ENCODE measurements at regions not wholly inside any gene's neighbourhood (a gene's known extent, or its start where the extent isn't known, plus 50 kb on each side); places are given as distances from the start of the nearest gene placed in this dataset.

DNA sequence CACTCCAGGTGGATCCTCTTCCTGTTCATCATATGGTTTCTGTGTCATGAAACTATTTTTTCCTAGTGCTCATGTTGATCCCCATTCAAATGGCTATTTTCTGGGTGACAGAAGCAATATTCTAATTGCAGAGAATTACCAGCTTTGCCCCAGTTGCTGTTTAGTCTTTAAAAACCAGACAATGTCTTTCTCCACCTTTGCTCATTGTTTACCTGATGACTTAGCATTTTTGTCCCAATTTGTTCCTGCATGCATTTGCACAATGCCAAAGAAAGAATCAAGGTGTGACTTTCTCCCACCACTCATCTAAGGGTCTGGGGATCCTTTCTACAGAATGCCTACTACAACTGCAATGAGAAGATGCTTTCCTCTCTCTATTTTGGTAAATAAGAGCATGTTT lies 439.9 kb upstream of the MAF start:
- DNase-seq (ENCODE audit: low read depth) = no peak

GRCh38 chr16:80039777-80040176 lies 439.2 kb upstream of the MAF start:
- DNase-seq (ENCODE audit: low read depth) = no peak

DNA sequence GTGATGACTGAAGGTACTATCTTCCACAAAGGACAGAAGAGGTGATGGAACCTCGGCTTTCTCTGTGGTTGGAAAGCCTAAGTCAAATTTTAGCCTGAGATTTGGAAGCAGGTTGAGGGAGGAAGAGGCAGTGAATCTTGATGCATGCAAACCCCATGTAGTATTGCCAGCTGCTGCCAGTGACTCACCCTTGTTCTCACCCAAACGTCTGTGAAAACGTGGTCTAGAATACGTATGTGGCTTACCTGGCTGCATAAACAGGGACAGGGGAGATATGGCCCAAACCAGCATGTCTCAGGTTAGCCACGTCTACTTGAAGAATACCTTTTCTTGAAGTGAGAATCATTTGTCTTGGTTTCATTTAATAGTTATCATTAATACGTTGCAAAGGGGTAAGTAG lies 438.0 kb upstream of the MAF start:
- no peak for DNase-seq (ENCODE audit: low read depth)

DNA sequence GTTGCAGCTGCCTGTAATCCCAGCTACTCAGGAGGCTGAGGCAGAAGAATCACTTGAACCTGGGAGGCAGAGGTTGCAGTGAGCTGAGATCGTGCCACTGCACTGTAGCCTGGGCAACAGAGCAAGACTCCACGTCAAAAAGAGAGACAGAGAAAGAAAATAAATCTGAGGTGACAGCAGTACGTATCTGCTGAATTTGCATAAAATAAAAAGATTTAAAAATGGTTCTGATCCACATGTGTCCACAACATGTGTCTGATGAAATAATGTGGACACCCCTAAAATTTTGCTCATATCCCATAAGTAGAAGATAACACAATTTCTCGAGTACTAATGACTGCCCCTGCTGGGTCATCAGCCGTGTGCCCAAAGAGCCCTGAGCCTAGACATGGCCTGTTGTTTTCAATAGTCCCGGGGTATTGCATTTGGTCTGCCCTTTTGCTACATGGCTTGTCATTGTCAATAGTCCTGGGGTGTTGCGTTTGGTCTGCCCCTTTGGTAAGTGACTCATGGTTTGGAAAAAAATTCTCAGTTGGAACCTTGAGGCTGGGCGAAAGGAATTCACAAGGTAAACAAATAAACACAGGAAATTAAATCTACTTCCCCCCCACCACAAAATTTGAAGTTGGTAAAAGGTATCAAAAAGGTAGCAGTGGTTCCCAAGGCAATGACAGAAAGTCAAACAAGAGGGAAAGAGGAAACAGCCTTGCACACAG lies 434.6 kb upstream of the MAF start:
- DNase-seq (ENCODE audit: low read depth) = no peak

- DNase-seq (ENCODE audit: low read depth) = no peak
Measured at GRCh38 chr16:80034469-80034826, 433.9 kb upstream of the MAF start.

GRCh38 chr16:80033783-80034468 lies 433.4 kb upstream of the MAF start:
- no peak for DNase-seq (ENCODE audit: low read depth)

DNA sequence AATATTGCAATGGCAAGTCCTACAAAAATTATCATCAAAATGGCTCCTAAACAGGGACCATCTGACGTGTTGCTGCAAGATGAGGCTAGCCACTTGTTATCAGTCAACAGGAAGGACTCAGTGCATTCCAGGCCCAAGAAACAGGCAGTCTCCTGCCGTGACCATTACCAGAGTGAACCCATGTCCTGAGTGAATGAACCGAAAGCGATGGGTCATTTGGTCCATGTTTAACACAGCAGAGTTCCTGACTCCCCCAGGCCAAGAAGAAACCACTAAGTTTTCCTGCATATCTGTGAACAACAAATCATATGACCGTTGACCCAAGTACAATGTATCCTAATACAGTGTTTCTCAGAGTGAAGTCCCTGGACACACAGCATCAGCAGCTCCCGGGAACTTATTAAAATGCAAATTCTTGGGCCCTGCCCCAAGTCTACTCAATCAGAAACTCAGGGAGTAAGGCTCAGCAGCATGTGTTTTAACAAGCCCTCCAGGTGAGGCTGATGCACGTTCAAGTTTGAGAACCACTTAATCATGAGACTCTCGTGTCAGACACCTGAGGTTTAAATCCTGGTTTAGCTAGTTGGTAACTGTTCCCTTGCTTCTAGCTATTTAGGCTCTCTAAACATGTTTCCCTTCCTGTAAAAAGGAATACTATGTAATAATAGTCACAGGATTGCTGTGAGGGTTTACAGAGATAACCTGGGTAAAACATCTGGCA lies 429.4 kb upstream of the MAF start:
- no peak for DNase-seq (ENCODE audit: low read depth)

- DNase-seq (ENCODE audit: low read depth) = no peak
Measured at GRCh38 chr16:80029381-80029630, 428.8 kb upstream of the MAF start.

DNA sequence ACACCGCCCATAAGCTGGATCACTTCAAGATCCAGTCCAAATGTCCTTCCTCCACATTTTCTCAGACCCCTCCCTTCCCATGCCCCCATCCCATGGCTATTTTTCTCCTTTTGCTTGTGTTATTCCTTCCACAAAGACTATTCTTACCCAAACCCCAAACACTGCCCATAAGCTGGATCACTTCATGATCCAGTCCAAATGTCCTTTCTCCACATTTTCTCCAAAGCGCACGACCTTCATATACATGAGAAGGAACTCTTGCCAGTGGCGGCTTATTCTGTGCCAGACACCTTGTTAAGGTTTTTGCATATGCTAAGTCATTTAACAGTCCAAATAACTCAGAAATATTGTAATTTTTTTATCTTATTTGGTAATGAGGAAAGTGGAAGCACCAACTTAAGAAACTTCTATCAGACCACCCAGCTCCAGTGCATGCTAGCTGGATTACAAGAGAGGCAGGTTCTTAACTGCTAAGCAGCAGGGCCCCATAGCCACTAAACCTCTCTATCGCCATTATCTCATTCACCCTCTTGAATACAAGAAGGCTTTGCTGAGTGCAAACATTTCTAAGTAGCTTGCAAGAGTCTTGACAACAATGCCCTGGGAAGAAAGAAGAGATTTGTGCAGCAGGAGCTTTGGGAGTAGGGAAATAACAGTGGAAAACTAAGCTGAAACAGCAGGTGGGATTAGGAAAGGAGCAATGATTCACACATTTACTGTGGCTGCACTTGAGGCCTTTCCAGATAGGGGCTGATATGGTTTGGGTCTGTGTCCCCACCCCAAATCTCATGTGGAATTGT lies 428.2 kb upstream of the MAF start:
- DNase-seq (ENCODE audit: low read depth) = no peak

GRCh38 chr16:80027007-80027965 lies 426.7 kb upstream of the MAF start:
- peak; percentile 23 for DNase-seq (ENCODE audit: low read depth)

- no peak for DNase-seq (ENCODE audit: low read depth)
Measured at GRCh38 chr16:80025236-80025635, 424.7 kb upstream of the MAF start.

GRCh38 chr16:80024443-80024842 lies 423.9 kb upstream of the MAF start:
- no peak for DNase-seq (ENCODE audit: low read depth)

DNA sequence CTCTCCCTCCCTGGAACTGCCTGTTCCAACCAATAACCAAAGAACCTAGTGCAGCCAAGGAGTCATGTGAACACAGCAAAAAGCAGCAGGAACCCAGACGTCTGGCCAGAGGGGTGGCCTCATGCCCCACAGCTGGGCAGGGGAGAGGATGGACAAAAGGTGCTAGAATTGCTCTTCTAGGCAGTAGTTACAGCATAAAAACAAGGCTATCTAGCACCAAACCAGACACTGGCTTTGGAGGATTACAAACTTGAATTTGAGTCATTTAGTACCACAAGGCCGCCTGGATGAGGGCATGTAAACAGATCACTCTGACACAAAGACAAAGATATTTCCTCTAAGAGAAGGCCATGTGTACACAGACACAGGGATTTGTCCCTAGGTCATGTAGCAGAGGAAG lies 423.3 kb upstream of the MAF start:
- DNase-seq (ENCODE audit: low read depth) = no peak

GRCh38 chr16:80019395-80019794 lies 418.9 kb upstream of the MAF start:
- DNase-seq (ENCODE audit: low read depth) = no peak

- DNase-seq (ENCODE audit: low read depth) = no peak
Measured at GRCh38 chr16:80018466-80018865, 417.9 kb upstream of the MAF start.

DNA sequence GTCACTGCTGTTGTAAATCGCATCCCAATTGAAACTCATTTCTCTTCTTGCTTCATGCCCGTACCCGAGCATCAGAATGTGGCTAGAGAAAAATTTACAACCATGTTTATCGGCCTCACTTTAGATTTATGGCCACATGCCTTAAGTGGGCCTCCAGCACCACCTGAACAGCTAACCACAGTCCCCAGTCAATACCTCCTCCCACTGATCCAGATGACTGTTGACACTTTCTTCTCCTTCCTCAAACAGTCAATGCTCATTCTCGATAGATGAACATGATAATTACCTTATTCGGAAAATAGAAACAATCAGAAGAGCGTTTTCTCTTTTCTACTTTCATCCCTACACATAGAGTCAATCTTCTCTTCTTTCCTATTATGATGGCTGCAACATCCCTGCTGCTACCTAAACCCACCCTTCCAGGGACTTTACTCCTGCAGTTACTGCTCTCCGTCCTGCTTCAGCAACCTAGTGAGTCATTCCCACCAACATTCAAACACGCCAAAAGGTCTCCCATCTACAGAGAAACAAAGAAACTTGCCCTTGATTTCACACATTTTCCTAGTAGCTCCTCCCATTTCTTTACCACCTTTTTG lies 416.3 kb upstream of the MAF start:
- no peak for DNase-seq (ENCODE audit: low read depth)

DNA sequence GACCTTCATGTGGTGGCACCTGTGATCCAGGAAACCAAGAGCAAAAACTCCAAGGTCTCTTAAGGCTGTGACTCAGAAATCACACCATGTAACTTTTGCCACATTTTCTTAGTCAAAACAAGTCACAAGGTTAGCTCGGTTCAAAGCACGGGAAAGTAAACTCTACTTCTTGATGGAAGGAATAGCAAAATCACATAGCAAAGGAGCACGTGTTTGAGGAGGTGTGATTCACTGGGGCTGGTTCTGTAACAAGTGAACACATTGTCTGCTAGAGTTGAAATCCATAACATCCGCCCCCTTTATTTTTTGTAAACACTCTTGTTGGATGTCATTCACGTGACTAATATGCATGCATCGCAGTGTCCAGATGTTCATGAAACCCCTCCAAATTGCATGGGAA lies 415.0 kb upstream of the MAF start:
- DNase-seq (ENCODE audit: low read depth) = no peak

DNA sequence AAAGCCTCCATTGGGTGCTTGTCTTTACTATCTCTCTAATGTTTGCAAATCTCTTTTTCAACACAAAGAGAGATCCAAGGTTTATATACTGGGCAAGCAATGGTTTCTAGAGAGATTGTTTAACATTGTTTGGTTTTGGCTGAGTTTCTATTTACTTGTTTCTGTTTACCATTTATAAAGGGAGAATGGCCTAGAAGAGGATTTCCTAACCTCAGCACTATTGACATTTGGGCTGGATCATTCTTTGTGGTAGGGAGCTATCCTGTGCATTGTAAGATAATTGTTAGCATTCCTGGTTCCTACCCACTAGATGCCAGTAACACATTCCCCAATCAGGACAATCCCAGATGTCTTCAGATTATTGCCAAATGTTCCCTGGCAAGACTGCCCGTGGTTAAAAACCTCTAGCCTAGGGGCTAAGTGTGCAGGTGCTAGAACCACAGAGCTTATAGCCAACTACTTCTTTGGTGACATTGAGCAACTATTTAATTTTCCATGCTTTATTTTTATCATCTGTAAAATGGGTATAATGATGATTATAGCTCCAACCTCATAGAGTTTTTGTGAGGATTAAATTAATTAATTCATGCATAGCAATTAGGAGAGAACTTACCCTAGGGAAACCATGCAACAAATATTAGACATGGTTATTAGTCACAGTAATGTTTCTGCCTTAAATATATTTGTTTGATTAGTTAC lies 413.9 kb upstream of the MAF start:
- DNase-seq (ENCODE audit: low read depth) = no peak

DNA sequence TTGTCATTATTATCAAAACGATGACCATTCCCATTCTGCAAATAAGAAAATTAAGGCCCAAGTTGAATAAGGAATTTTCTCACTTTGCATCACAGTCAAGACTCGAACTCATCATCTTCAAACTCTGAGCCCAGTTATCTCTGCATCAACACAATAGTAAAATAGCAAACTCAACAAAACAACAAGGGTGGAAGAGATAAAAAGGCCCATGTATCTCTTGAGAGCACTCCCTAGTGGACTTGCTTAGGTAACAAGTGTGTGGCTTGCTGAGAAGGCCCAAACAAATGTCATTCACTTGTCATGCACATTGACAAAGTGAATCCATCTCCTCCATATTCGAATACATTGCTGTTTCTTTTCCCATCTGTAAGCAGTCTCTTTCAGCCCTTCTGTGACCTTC lies 412.0 kb upstream of the MAF start:
- no peak for DNase-seq (ENCODE audit: low read depth)

DNA sequence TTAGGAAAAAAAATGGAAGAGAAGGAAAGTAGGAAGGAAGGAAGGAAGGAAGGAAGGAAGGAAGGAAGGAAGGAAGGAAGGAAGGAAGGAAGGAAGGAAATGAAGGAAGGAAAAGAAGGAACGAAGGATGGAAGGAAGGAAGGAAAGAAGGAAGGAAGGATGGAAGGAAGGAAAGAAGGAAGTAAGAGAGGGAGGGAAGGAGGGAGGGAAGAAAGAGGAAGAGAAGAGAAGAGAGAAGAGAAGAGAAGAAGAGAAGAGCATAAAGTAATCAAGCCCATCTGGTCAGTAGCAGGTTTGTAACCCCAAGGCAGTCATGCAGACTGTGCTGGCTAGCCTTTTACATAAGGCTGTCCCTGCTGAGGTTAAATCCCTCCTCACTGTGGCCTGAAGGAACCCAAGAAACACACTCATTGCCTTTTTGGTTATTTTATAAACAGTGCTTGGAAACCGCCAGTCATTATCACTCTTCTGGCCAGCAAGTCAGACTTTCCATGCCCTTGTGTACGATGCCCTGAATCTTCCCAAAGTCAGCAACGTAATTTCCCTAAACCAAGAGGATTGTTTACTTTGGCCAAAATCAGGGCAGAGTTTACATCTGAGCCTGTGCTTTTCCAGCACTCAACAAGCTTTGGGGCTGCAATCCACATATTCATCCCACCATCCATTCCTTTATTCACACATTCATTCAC lies 409.6 kb upstream of the MAF start:
- DNase-seq (ENCODE audit: low read depth) = no peak

Measured in stimulated activated CD8-positive, alpha-beta memory T cell treated with anti-CD3 and anti-CD28 coated beads, Interleukin-12 subunit alpha, Interleukin-12 subunit beta, amount 100 ng/mL, for 4 hours (primary cell).